COLO668 (cell line): ENCODE measurements at regions not wholly inside any gene's neighbourhood (a gene's known extent, or its start where the extent isn't known, plus 50 kb on each side); places are given as distances from the start of the nearest gene placed in this dataset.
"Not testable (repeated sequence)": the region's sequence is repeated elsewhere in the genome, so short reads cannot be mapped to it uniquely, and the experiment has no call there.

ENCODE experiments used
- DNase-seq: peaks from one replicate; lab custom pipeline; 2025; ENCODE audit not compliant: unreplicated experiment; lab: John Stamatoyannopoulos, UW

- DNase-seq = no peak
Measured at GRCh38 chr2:62654876-62655359, 50.6 kb upstream of the EHBP1 start.

GRCh38 chr2:62654423-62654791 is 51.1 kb upstream of the EHBP1 start:
- no peak for DNase-seq

DNA sequence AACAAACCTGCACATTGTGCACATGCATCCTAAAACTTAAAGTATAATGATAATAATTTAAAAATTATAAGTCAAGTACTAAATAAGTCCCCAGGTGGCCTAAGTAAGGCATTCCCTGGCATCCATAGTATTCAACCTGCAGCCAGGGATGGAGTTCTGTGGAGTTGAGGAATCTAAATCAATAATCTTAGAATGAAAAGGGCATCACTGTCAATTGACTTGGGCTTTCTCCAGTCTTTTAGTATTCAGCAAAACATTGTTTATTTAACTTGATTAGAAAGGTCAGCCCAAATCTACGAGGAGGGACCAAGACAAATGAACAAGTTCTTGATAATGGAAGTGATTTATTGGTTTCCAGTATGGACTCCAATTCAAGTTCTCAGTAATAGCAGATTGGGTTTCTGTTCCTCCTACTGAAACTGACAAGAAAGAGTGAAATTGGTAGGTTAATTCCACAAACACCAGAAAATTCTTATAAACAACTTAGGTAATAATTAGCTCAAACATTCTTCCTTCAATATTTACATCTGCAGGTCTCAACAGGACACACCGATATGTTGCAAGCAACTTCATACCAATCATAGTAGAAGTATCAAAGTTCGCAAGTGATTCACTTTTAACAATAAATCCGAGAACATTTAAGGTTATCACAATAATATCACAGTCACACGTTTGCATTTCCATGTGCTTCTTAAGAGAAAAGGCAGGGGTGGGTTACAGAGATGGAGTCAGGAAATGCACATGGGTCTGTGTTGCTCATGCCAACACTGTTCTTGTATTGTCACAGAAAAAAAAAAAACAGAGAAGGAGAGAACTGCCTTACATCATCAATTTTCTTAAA is 51.7 kb upstream of the EHBP1 start:
- no peak for DNase-seq

GRCh38 chr2:62649087-62649486 is 56.4 kb upstream of the EHBP1 start:
- DNase-seq = not testable (repeated sequence)

DNA sequence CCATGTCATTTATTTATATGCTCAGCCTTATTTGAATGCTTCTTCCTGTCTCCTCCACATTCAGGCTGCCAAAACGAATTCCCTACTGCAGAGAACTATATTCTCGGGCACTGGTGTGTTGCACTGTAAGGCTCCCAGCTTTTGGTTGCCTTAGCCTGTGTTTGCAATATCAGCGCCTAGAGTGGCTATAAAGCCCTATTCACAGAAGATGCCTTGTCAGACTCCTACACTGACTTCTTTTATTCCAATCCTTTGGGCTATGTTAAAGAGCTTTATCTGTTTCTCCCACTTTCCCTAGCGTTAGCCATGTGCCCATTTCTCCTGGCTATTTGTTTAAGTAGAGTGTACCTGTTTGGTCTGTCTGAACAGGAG is 62.4 kb upstream of the EHBP1 start:
- no peak for DNase-seq

DNA sequence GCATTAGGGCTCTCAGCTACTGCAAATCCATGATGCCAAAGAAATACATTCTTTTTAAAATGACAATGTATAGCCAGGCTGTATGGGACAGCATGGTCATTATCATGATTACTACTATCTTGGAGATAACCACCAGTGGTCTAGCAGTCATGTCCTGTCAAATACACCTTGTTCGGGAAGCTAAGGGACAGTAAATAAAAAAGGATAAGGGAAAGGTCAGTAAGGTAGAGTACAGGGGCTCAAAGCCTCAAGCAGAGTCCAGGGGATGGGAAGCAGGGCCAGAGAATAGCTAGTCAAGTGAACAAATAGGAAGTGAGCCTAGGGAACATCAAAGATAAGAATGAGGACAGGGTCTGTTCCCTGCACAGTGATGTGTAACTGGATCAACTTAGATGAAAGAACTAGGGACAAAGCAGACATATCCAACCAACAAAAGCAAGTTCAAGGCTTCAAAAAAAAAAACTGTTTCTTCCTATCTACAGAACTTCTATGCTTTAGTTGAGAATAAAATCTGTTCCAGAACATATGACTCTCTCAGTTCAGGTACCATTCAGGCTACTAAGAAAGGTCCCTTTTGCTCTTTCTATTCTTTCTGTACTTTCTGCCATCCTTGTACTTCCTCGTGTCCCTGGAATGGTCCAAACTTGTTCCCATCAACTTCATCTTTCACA is 62.9 kb upstream of the EHBP1 start:
- no peak for DNase-seq

DNA sequence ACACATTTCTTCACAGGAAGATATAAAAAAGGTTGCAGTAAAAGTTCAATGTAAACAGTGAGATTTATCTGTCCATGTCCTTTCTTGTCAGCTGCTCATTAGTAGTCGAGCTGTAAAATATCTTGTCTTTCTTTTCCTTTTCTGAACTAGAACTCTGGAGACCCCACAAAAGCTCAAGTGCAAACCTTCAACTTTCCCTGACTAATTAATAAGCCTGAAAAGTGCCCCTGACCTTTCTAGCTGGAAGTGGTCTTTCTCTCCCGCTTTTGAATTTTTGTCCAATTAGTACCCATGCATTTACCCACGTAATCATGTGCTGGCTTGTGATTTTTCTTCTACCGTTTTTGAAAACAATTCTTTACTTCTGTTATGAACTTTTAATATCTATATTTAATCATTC is 63.6 kb upstream of the EHBP1 start:
- no peak for DNase-seq

- DNase-seq = no peak
Measured at GRCh38 chr2:62641410-62641843, 64.1 kb upstream of the EHBP1 start.

DNA sequence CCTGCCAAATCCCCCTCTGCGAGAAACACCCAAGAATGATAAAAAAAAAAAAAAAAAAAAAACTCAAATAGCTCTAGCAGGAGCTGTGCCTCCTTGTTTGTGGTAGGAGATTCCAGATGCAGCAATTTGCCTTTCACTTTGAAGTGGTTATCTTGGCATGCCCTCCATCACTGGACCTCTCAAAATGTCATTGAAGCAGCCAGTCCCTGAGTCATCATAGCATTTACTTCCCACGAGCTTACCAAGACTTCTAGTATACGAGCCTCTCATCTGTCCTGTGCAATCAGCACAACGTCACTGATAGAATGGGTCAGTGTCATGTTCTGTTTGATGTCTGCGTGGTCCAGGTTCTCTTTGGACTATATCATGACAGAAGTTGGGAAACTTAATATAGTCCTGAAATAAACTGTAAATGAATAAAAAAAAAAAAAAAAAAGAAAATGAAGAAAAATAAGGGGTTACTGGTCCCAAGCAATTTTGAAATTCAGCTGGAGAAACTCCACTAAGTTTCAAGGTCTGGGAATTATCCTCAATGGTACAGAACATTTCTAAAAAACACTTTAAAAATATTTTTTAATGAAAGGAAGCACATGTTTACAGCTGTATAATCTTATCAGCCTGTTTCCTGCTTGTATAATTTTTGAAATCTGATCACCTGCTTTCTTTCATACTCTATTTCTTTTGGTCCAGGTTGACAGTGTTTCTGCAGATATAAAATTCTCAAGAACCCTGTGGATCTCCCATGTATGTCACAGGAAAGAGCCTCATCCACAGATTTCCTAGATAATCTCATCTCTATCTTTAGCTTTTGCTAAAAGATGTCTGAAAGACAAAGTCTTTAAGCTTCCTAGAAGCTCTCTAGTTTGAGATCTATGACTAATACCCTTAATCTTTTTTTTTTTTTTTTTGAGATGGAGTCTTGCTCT is 74.1 kb upstream of the EHBP1 start:
- no peak for DNase-seq

GRCh38 chr2:62630206-62630605 is 75.3 kb upstream of the EHBP1 start:
- DNase-seq = not testable (repeated sequence)

- not testable (repeated sequence) for DNase-seq
Measured at GRCh38 chr2:62629310-62629709, 76.2 kb upstream of the EHBP1 start.

GRCh38 chr2:62627667-62628066 is 77.8 kb upstream of the EHBP1 start:
- no peak for DNase-seq

GRCh38 chr2:62624855-62625254 is 80.7 kb upstream of the EHBP1 start:
- DNase-seq = no peak

- DNase-seq = not testable (repeated sequence)
Measured at GRCh38 chr2:62616486-62616885, 89.0 kb upstream of the EHBP1 start.

- DNase-seq = no peak
Measured at GRCh38 chr2:62611854-62612253, 93.7 kb upstream of the EHBP1 start.

- DNase-seq = not testable (repeated sequence)
Measured at GRCh38 chr2:62605471-62605870, 99.5 kb upstream of the TMEM17 start.

GRCh38 chr2:62604336-62604735 is 98.3 kb upstream of the TMEM17 start:
- DNase-seq = no peak

DNA sequence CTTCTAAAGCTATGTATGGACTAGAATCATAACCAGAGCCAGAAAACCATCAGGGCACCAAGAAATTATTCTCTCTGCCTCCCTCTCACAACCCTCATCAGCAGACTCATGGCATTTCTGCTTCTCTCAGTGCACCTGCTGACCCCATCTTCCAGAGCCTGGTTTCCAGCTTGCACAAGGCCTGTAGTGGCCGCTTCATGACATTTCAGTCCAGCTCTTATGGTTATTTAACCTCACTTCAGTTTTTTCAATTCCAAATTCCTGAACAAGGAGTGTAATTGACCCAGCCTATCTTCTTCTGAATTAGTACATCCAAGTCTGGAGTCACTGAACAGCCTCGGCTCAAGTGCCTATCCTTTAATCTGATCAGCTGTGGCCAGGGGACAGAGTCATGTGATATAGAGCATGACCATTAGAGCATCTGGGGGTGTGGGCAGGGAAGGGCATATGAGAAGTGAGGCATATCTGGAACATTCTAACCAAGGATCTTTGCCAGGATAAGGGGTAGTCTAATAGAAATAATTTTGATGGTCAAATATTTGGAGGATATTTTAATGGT is 97.2 kb upstream of the TMEM17 start:
- no peak for DNase-seq

GRCh38 chr2:62599674-62600410 is 93.8 kb upstream of the TMEM17 start:
- DNase-seq = not testable (repeated sequence)

GRCh38 chr2:62597323-62597722 is 91.3 kb upstream of the TMEM17 start:
- no peak for DNase-seq
